ENCODE measurements at regions not wholly inside any gene's neighbourhood (a gene's known extent, or its start where the extent isn't known, plus 50 kb on each side); places are given as distances from the start of the nearest gene placed in this dataset.
"Not testable (repeated sequence)": the region's sequence is repeated elsewhere in the genome, so short reads cannot be mapped to it uniquely, and the experiment has no call there.

DNA sequence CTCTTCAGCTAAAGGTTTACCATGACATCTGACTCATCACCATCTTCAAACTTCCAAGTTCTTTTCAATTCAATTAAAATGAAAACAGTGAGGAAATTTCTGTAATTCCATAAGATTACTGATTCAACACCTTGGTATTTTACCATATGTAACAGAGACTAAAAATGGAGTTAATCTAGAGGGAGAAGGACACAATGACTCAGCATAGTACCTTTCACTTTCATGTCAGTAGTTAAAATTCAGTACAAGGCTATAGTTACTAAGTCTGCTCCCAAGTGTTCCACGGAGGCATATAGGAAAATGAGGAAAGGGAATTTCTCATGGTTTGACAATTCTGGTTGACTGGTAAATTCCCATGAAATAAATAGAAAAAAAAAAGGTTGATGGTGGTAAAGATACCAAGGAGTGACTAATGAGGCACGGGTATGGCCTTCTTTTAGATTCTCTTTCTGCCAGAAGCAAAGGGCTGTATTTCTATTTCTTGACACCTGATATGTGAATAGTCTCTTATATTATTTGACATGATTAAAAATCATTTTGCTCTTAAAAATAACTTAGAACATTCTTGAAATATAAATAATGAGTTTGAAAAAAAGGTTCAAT, 526.7 kb upstream of the ADGRB3 start:
- DNase-seq (ENCODE audit: low spot score), result no peak

DNA sequence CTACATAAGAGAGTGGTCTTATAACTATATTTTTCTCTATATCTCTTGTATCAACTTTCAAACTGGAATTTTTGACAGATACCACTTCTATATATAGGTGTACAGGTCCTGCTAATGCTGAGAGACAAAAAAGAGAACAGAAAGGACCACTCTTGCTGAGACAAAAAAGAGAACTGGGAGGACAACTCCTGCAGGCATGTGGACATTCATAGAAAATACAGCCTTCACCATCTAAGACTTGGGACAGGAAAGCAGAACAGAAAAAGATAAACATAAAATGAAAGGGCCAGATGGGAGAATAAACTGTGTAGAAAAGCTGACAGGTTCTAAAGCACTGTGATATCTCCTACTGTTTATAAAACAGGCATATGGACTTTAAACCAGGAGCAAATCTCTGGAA, 541.0 kb upstream of the ADGRB3 start:
- peak; percentile 7 for DNase-seq (ENCODE audit: low spot score)
- TF ChIP-seq, protein P1, sequence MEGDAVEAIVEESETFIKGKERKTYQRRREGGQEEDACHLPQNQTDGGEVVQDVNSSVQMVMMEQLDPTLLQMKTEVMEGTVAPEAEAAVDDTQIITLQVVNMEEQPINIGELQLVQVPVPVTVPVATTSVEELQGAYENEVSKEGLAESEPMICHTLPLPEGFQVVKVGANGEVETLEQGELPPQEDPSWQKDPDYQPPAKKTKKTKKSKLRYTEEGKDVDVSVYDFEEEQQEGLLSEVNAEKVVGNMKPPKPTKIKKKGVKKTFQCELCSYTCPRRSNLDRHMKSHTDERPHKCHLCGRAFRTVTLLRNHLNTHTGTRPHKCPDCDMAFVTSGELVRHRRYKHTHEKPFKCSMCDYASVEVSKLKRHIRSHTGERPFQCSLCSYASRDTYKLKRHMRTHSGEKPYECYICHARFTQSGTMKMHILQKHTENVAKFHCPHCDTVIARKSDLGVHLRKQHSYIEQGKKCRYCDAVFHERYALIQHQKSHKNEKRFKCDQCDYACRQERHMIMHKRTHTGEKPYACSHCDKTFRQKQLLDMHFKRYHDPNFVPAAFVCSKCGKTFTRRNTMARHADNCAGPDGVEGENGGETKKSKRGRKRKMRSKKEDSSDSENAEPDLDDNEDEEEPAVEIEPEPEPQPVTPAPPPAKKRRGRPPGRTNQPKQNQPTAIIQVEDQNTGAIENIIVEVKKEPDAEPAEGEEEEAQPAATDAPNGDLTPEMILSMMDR (IDR thresholded peaks at IDR 0.05; ENCODE audit: extremely low read depth, missing control alignments), result no peak

More for the DNA sequence above, 526.7 kb upstream of the ADGRB3 start:
- TF ChIP-seq, protein P1 (IDR thresholded peaks at IDR 0.05; ENCODE audit: extremely low read depth, missing control alignments), result no peak

DNA sequence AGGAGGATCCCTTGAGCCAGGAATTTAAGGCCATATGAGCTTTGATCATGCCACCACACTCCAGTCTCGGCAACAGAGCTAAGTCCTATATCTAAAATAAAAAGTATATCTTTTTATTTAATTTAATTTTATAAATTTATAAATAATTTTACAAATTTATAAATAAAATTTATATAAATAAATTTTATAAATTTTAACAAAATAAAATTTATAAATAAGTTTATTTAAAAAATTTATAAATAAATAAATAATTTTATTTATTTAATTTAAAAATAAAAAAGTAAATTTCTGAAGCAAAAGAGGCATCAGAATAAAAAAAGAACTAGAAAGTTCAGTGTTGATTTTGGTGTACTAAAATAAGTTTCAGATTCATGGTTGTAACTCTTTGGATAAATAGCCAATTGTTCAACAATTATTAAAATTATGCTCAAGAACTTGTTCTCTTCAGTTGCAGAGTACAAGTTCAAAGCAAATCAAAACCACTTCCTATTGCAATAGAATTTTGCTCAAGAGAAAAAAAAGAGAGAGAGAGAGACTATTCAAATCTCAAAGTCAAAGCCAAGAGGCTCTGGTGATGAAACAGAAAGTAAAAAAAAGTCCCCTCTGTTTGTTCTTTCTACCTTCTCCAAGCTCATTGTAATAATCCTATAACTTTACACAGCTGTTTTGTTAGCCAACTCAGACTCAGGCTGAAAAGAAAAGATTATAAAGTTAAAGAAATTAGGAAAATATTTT, 547.5 kb upstream of the ADGRB3 start:
- DNase-seq (ENCODE audit: low spot score), result peak; percentile 23
- TF ChIP-seq, protein P1 (IDR thresholded peaks at IDR 0.05; ENCODE audit: extremely low read depth, missing control alignments), result no peak

DNA sequence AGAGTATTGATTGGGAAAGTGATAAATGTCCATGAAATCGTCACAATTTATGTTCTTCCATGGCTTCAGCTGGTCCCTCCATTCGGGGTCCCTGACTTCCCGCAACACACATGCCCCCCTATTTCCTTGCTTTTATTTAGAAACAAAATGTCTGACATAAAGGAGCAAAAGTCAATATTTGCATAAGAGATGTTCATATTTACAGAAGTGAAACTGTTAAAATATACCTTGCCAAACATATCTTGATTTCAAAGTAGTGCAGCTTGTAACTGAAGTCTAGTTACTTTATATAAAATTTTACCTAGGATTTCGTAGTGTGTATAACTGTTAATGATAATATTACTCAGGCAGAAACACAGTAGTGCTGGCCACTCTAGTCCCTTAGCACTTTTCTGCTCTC, 548.9 kb upstream of the ADGRB3 start:
- DNase-seq (ENCODE audit: low spot score), result no peak
- TF ChIP-seq, protein P1 (IDR thresholded peaks at IDR 0.05; ENCODE audit: extremely low read depth, missing control alignments), result no peak

DNA sequence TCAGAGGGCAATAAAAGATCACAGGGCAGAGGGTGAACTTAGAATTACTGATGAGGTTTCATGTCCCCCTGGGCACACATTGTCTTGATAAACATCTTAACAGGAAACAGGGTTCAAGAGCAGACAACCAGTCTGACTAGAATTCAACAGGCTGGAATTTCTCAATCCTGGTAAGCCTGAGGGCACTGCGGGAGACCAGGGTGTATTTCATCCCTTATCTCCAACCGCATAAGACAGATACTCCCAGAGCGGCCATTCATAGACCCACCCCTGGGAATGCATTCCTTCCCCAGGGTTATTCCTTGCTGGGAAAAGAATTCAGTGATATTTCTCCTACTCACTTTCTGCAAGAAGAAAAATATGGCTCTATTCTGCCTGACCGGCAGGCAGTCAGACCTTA, 549.5 kb upstream of the ADGRB3 start:
- DNase-seq (ENCODE audit: low spot score), result not testable (repeated sequence)

DNA sequence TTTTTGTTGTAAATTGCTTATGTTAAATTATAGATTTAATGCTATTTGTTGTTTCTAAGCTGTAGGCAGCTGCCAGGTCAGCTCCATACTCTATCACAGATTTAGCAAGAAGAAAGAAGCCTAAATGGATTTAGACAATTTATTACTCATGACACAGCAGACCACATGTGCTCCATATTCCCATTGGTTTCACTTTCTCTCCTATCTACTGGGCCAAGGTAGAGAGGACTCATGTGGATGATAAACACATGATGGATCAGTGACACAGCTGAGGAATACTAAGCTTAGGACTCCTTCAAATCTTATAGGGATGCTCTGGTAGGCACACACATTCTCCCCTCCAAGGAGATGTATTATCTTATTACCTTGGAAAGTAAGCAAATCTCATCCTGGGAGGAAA, 553.0 kb upstream of the ADGRB3 start:
- DNase-seq (ENCODE audit: low spot score), result no peak
- TF ChIP-seq, protein P1 (IDR thresholded peaks at IDR 0.05; ENCODE audit: extremely low read depth, missing control alignments), result no peak

DNA sequence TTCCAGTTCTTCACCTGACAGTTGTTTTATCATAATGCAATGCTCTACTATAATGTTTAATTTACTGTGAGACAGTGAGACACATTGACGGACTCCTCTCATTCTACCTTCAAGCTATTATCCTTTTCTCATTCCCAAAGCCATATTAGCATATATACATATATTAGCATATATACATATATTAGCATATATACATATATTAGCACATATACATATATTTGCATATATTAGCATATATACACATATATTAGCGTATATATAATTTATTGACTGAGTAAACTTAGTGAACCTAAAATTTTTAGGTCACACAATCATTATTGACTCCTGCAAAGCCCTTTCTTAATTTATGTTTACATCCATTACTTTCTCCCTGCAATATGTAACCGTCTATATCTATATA, 555.0 kb upstream of the ADGRB3 start:
- TF ChIP-seq, protein P1 (IDR thresholded peaks at IDR 0.05; ENCODE audit: extremely low read depth, missing control alignments), result no peak

DNA sequence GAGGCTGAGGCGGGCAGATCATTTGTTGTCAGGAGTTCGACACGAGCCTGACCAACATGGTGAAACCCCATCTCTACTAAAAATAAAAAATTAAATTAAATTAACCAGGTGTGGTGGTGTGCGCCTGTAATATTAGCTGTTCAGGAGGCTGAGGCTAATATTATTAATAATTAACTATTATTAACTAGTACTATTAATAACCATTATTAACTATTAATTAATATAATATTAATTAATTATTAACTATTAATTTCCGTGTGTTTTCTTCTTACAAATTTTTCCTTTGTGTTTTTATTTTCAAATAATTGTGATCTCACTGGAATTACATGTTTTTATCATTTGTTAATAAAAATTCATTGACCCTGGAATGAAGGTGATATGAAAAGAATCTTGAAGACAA, 557.4 kb upstream of the ADGRB3 start:
- TF ChIP-seq, protein P1 (IDR thresholded peaks at IDR 0.05; ENCODE audit: extremely low read depth, missing control alignments), result no peak
- DNase-seq (ENCODE audit: low spot score), result no peak

More for the DNA sequence above, 555.0 kb upstream of the ADGRB3 start:
- no peak for DNase-seq (ENCODE audit: low spot score)

All from GM20000 (cell line).